ENCODE measurements at regions not wholly inside any gene's neighbourhood (a gene's known extent, or its start where the extent isn't known, plus 50 kb on each side); places are given as distances from the start of the nearest gene placed in this dataset.

GRCh38 chr10:98332623-98333269 is 64.8 kb upstream of the LOXL4 start:
- no peak for DNase-seq (ENCODE audit: low spot score)

DNA sequence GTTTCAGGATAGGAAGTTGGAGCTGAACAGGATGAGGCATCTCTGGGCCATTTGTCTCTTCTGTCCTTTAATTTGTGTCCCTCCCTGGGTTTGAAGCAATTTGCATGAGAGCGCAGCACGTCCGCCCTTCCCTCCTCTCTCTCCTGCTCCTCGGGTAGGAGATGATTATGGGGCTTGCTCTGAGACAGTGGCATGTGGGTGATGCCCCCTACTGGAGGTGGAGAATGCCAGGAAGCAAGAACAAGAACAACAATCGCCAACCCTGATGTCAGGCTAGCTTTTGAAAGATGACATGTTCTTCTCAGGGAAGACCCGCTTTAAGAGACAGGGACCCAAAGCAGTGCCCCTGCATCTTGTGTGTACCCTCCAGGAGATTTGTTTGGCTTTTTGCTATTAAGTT is 63.9 kb upstream of the LOXL4 start:
- DNase-seq (ENCODE audit: low spot score) = peak; percentile 40

- no peak for DNase-seq (ENCODE audit: low spot score)
Observed at GRCh38 chr10:98330987-98331386, 63.0 kb upstream of the LOXL4 start.

GRCh38 chr10:98328640-98329039 is 60.6 kb upstream of the LOXL4 start:
- DNase-seq (ENCODE audit: low spot score) = no peak

- DNase-seq (ENCODE audit: low spot score) = no peak
Observed at GRCh38 chr10:98328163-98328562, 60.2 kb upstream of the LOXL4 start.

GRCh38 chr10:98326621-98327027 is 58.6 kb upstream of the LOXL4 start:
- DNase-seq (ENCODE audit: low spot score) = no peak

GRCh38 chr10:98323221-98324164 is 55.5 kb upstream of the LOXL4 start:
- no peak for DNase-seq (ENCODE audit: low spot score)

GRCh38 chr10:98321186-98321780 is 53.3 kb upstream of the LOXL4 start:
- DNase-seq (ENCODE audit: low spot score) = no peak

DNA sequence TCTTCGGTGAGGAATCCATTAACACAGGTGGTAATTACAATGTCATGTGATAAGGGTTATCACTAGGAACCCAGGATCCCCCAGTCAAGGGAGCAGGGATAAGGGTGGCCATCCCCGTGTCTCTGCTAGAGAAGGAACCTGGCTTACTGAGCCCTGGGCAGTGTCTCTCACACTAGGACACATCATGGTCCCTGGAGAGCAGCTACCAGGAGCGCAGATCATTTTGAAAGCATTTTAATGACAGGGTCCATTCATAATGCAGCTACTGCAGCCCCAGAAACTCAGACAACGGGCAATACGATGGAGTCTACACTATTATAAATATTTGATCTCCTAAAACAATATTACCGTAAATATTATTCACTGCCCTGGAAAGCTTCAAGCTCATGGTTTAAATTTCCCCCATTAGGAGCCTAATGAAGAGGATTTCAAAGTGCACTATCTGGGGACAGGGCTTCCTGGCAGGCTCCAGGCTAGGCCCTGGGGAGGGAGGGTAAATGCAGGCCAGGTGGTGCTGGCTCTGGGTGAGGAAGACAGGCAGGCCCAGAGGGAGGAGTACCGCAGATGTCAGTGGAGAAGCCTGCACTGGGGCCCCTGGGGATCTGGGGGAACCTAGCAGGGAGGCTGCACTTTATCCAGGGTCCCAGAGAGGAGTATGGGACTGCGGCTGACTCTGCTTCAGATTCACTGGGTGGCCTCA is 52.6 kb upstream of the LOXL4 start:
- no peak for DNase-seq (ENCODE audit: low spot score)

GRCh38 chr10:98318861-98319260 is 50.9 kb upstream of the LOXL4 start:
- no peak for DNase-seq (ENCODE audit: low spot score)

Measured in D341Med (cell line).